ENCODE measurements at regions not wholly inside any gene's neighbourhood (a gene's known extent, or its start where the extent isn't known, plus 50 kb on each side); places are given as distances from the start of the nearest gene placed in this dataset.
"Not testable (repeated sequence)": the region's sequence is repeated elsewhere in the genome, so short reads cannot be mapped to it uniquely, and the experiment has no call there.

GRCh38 chr6:25160134-25160533 is 119.0 kb upstream of the CARMIL1 start:
- not testable (repeated sequence) for TF ChIP-seq YY1 (IDR thresholded peaks at IDR 0.05); RAD21 (IDR thresholded peaks at IDR 0.05); CTCF (IDR thresholded peaks at IDR 0.05; ENCODE audit: low read depth, low read length, missing input control); REST (IDR thresholded peaks at IDR 0.05); NR2F2 (IDR thresholded peaks at IDR 0.05); TAF1 (conservative IDR thresholded peaks at IDR 0.05); SP1 (IDR thresholded peaks at IDR 0.05); JUND (IDR thresholded peaks at IDR 0.05); GABPA (IDR thresholded peaks at IDR 0.05 in 1 of 2, conservative IDR thresholded peaks at IDR 0.05 in 1 of 2)

All from liver (tissue), 3 donors.